Inflammatory macrophage treated with lipopolysaccharide for 1 hour (primary cell): ENCODE measurements at regions not wholly inside any gene's neighbourhood (a gene's known extent, or its start where the extent isn't known, plus 50 kb on each side); places are given as distances from the start of the nearest gene placed in this dataset.

Experiments used
- DNase-seq, 2 donors: peaks; one replicate each; pipeline ENCODE4 v3.0.0-alpha.2; 2020 to 2022

DNA sequence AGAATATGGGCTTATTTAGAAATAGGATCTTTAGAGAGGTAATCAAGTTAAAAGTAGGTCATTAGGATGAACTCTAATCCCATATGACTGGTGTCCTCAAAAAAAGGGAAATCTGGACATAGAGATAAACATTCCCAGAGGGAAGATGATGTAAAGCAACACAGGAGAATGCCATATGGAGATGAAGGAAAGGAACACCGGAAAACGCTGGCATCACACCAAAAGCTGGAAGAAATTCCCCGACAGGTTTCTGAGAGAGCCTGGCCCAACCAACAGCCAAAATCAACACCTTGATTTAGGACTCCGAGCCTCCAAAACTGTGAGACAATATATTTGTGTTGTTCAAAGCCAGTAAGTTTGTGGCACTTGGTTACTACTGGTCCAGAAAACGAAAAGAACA is 296.7 kb downstream of the DSEL start:
- DNase-seq = no peak

DNA sequence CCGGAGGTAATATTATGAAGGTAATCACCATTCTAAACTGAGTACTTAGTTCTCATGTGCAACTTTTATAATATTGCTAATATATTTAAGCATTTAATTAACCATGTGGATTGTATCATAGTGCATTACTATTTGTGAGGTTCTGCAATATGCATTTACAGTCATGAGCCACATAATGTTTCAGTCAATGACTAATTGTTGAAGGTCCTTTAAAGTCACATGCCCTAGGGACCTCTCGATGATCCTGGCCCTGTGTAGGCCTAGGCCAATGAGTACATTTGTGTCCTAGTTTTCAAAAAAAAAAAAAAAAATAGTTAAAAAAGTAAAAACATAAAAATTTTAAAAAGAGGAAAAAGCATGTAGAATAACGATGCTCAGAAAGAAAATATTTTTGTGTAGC is 298.0 kb downstream of the DSEL start:
- no peak for DNase-seq

- peak; percentile 35 to 77 for DNase-seq
These were observed 298.9 kb downstream of the DSEL start for GRCh38 chr18:67217551-67218166.

DNA sequence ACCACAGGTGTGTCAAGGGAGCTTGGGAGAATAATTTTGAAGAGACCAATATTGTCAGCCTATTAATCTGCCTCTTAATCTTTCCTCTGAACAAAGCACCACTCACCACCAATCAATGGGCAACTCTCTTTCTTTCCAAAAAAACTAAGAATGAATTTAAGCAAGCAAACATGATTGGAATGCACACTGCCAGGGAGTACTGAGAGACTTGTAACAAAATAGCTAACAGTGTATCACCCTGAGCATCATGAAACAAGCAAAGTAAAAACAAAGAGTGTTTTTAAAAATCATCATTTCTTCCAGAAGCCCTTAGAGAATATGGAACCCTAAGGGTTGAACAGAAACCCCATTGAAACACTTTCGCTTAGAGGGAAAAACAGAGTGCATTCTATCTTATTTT is 299.7 kb downstream of the DSEL start:
- DNase-seq = no peak

- DNase-seq = no peak
These were observed 300.8 kb downstream of the DSEL start for GRCh38 chr18:67215686-67216085.

DNA sequence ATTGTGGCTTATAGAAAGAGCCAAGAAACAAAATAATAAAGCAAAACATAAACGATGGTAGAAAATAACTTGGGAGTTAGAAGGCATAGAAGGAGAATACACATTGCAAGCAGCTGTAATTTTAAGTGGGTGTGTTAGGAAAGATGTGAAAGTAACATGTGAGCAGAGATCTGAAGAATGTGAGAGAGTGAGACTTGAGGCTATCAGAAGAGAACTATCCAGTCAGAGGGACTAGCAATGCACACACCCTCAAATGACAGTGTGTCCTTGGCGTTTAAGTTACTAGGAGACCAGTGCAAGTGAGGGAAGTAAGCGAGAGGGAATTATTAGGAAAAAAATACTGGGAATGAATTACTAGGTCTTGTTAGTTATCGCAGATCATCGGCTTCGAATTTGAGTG is 304.9 kb downstream of the DSEL start:
- DNase-seq = no peak

GRCh38 chr18:67200665-67201064 is 315.9 kb downstream of the DSEL start:
- DNase-seq = no peak

GRCh38 chr18:67199993-67200617 is 316.4 kb downstream of the DSEL start:
- DNase-seq = peak; percentile 44 to 66

DNA sequence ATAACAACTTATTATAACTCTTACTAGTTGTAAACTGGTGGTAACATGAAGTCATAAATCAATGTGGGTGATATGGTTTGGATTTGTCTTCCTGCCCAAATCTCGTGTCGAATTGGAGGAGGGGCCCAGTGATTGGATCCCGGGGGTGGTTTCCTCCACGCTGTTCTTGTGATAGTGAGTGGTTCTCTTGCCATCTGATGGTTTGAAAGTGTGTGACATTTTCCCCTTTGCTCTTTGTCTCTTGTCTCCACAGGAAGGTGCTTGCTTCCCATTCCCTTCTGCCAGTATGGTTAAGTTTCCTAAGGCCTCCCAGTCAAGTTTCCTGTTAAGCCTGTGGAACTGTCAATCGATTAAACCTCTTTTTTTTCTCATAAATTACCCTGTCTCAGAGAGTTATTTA is 321.6 kb downstream of the DSEL start:
- DNase-seq = no peak

DNA sequence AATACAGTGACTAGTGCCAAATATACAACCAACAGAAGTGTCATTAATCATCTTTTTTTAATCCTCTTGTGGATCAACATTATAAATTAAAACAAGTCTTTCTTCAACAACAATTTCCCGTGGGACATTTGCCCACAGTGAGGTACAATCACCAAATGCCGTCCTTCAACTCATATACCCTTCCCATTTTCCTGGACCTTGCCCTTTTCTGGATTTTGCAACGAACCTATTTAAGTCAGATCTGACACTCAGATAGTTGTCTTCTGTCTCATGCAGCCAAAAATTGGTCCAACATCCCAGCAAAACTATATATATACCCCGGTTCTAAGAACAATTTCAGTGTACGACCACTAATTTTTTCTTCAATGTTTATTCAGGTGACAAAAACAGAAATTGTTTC is 324.0 kb downstream of the DSEL start:
- no peak for DNase-seq

DNA sequence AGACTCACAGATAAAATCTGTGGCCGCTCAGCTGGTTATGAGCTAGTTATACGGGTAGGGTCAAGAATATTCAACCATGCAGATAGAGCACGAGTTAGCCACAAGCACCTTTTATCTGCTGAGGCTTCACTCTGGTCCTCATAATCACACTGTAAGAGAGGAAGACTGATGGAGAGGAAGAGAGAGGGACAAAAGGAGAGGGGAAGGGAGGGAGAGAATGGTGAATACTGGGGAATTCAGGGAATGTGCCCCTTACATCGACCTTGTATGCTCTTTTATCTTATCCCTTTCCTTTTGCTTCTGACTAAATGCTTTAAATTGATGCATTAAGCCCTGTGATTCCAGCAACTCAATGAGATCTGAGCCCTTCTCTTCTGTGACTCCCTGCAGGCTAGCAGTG is 333.1 kb downstream of the DSEL start:
- no peak for DNase-seq

GRCh38 chr18:67179726-67180125 is 336.8 kb downstream of the DSEL start:
- no peak for DNase-seq

DNA sequence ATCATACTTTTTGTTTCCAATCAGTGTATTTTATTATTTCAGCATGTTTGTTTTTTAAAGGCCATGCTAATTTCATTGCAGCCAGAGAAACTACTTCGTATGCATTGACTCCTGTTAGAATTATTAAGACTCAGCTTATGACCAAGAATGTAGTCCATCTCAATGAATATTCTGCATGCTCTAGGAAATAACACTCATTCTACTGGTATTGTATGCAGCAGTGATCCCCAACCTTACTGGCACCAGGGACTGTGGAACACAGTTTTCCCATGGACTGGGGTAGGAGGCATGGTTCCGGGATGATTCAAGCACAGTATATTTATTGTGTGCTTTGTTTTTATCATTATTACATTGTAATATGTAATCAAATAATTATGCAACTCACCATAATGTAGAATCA is 356.9 kb downstream of the DSEL start:
- no peak for DNase-seq

DNA sequence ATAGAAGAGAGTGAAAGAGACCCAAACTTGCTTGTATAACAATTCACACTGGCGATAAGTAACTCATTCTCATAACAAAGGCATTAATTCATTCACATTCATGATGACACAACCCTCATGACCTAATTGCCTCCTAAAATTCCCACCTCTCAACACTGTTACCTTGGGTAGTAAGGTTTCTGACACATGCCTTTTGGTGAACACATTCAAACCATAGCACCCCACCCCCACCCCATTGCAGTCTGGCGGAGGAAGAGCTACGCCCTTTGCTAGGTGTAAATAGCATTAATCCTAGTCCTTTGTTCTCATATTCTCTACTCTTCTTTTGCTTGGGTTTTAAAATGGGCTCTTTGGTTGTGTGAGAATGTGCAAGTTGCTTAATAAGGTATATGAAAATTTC is 361.5 kb downstream of the DSEL start:
- DNase-seq = no peak

DNA sequence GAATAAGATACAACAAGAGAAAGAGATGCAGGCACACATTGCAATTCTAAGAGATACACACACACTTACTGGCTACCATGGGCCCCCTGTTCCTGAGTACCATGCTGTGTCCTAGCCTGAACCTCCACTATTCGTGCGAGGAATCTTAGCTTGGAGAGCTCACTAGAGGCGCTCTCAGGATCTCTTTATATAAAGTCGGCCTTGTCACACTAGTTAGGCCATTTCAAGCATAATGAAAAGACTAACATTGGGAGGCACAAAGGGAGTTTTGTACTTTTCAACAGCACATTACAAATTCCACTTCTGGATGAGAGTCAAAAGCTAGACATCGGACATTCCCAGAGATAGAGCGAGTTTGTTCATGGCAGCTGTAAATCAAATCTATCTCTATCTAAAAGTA is 365.2 kb downstream of the DSEL start:
- DNase-seq = no peak

DNA sequence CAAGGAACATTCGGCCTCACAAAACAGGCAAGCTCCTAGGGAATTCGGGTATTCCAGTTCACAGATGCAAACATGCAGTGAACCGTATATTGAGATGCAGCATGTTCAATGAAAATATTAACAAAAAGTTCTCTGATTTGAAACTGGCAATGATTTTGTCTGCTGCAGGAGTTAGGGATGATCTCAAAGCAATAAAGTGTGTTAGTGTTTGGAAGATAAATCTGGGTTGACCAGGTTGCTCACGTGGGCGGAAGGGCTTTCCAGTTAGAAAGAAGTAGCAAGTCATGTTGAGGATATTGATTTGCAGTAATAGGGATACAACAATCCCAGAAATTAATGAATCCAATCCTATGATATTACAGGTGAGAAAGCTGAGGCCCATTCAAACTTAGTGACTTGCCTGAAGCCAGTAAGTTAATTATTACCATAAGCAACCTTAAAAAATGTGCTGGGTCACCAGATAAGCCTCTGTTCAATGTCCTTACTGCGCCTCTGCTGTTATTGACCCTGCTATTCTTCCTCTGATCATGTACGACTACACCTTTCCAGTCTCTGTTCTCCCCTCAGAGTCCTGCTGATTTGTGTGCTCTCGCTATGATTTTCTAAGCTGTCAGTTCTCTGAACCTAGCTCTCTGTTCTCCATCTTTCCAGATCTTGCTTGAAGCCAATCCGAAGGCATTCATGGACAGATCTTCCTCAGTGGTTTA is 370.8 kb downstream of the DSEL start:
- DNase-seq = no peak

DNA sequence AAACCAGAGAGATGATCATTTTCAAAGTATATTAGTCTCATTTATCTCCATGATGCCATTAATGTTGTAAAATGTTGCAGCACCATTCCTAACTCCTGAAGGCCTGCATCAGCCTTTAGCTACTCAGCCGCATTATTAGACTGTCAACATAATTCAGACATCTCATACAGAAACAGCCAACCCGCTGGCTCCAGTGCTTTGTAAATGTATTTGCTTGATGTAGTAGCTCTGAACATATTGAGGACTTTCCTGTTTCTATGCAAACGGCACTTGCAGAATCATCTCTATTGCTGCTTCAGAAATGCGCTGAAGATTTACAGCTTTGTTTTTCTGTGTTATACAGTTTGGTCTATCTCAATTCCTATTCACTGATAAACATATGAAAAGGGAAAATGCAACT is 372.2 kb downstream of the DSEL start:
- no peak for DNase-seq

DNA sequence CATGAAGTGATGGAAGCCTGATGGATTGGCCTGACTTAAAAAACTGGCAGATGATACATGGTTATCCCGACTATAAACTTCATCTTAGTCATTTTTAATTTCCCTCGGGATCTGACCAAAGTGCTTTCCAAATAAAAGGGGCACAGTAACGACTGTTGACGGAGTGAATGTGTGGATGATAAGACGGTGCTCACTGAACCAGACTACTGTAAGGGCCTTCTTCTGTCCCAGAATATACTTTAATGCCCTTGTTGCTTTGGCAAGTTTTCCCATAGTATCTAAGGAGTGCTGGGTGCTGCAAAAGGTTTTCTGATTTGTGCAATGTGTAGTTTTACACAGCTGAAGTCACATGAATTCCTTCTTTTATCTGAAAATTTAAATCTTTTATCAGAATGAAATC is 373.5 kb downstream of the DSEL start:
- no peak for DNase-seq

- no peak for DNase-seq
These were observed 373.9 kb downstream of the DSEL start for GRCh38 chr18:67142604-67143003.

DNA sequence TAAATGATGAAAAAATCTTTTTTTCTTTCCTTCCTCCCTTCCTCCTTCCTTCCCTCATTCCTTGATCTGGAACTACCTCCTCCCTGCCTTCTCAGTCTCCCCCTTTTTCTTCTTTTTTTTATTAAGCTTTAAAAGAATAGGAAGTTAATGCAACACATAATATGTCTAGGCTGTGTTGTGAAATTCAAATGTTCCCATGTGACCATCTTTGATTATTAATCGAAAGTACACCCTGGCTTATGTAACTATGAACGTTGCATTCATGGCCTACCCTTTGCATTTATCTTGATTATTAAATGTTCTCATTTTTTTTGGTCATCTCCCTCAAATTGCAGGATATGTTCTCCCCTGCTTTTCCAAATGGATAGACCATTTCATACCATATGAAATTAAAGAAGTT is 376.0 kb downstream of the DSEL start:
- no peak for DNase-seq

- no peak for DNase-seq
These were observed 376.6 kb downstream of the DSEL start for GRCh38 chr18:67139899-67140298.

- DNase-seq = no peak
These were observed 380.5 kb downstream of the DSEL start for GRCh38 chr18:67135981-67136380.

GRCh38 chr18:67134911-67135310 is 381.6 kb downstream of the DSEL start:
- no peak for DNase-seq

- no peak for DNase-seq
These were observed 382.9 kb downstream of the DSEL start for GRCh38 chr18:67133669-67134068.

DNA sequence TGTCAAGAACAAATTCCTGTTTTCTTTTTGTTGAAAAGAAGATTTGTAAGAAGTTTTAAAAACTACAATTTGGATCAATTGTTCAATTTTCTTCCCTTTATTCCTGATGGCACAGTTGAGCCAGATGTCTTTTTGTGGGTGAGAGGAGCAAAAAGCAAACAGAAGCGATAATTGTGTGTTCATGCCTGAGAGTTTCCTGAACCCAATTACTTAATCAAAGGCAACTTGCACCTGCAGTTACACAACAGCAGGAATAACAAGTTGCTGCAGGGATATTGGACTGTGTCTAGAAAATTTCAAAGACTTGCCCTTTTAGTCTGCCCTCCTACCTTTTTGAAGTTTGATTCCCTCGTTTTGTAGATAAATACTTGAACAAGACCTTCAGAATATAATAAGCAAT is 383.6 kb downstream of the DSEL start:
- DNase-seq = no peak
